ENCODE measurements at regions not wholly inside any gene's neighbourhood (a gene's known extent, or its start where the extent isn't known, plus 50 kb on each side); places are given as distances from the start of the nearest gene placed in this dataset.

GRCh38 chr21:41635874-41636273 is 127.9 kb upstream of the TMPRSS2 start:
- DNase-seq: no peak
- Mint-ChIP-seq H3K4me1 (ENCODE audit: low read depth) (no peaks in the 10 kb centered on the region), H3K9me3 (no peaks in the 10 kb centered on the region), H3K27me3 (ENCODE audit: low read depth) (peaks cover 24% of the 10 kb centered on the region), H3K36me3 (ENCODE audit: insufficient read depth) (no peaks in the 10 kb centered on the region), H3K4me3 (no peak overlapping the region)
- ATAC-seq: no peak

- DNase-seq (no peak), ATAC-seq (no peak)
- Mint-ChIP-seq H3K4me1 (ENCODE audit: low read depth) (no peaks in the 10 kb centered on the region), H3K4me3 (no peak overlapping the region), H3K36me3 (ENCODE audit: insufficient read depth) (no peaks in the 10 kb centered on the region), H3K27me3 (ENCODE audit: low read depth) (peaks cover 23% of the 10 kb centered on the region), H3K9me3 (no peaks in the 10 kb centered on the region)
Observed at GRCh38 chr21:41634858-41635257, 126.9 kb upstream of the TMPRSS2 start.

GRCh38 chr21:41634211-41634694 is 126.3 kb upstream of the TMPRSS2 start:
- Mint-ChIP-seq H3K36me3 (ENCODE audit: insufficient read depth) (no peaks in the 10 kb centered on the region), H3K4me3 (no peak overlapping the region), H3K27me3 (ENCODE audit: low read depth) (peaks cover 21% of the 10 kb centered on the region), H3K9me3 (no peaks in the 10 kb centered on the region), H3K4me1 (ENCODE audit: low read depth) (no peaks in the 10 kb centered on the region)
- ATAC-seq (no peak), DNase-seq (no peak)

GRCh38 chr21:41633627-41634026 is 125.7 kb upstream of the TMPRSS2 start:
- no peak for DNase-seq
- no peak for ATAC-seq
- H3K36me3 Mint-ChIP-seq (ENCODE audit: insufficient read depth): no peaks in the 10 kb centered on the region
- no peaks in the 10 kb centered on the region for H3K4me1 Mint-ChIP-seq (ENCODE audit: low read depth)
- no peaks in the 10 kb centered on the region for H3K9me3 Mint-ChIP-seq
- peaks cover 19% of the 10 kb centered on the region for H3K27me3 Mint-ChIP-seq (ENCODE audit: low read depth)
- no peak overlapping the region for H3K4me3 Mint-ChIP-seq

GRCh38 chr21:41632748-41633475 is 125.0 kb upstream of the TMPRSS2 start:
- Mint-ChIP-seq H3K9me3 (no peaks in the 10 kb centered on the region), H3K4me3 (no peak overlapping the region), H3K27me3 (ENCODE audit: low read depth) (peaks cover 17% of the 10 kb centered on the region), H3K36me3 (ENCODE audit: insufficient read depth) (no peaks in the 10 kb centered on the region), H3K4me1 (ENCODE audit: low read depth) (no peaks in the 10 kb centered on the region)
- ATAC-seq (no peak), DNase-seq (no peak)

GRCh38 chr21:41631564-41632461 is 123.9 kb upstream of the TMPRSS2 start:
- Mint-ChIP-seq H3K4me1 (ENCODE audit: low read depth) (no peaks in the 10 kb centered on the region), H3K9me3 (no peaks in the 10 kb centered on the region), H3K4me3 (no peak overlapping the region), H3K36me3 (ENCODE audit: insufficient read depth) (no peaks in the 10 kb centered on the region), H3K27me3 (ENCODE audit: low read depth) (peaks cover 16% of the 10 kb centered on the region)
- no peak for DNase-seq
- no peak for ATAC-seq

GRCh38 chr21:41630917-41631316 is 123.0 kb upstream of the TMPRSS2 start:
- ATAC-seq (no peak), DNase-seq (no peak)
- Mint-ChIP-seq H3K4me3 (no peak overlapping the region), H3K27me3 (ENCODE audit: low read depth) (peaks cover 23% of the 10 kb centered on the region), H3K9me3 (no peaks in the 10 kb centered on the region), H3K36me3 (ENCODE audit: insufficient read depth) (no peaks in the 10 kb centered on the region), H3K4me1 (ENCODE audit: low read depth) (no peaks in the 10 kb centered on the region)

GRCh38 chr21:41630249-41630648 is 122.3 kb upstream of the TMPRSS2 start:
- peaks cover 24% of the 10 kb centered on the region for H3K27me3 Mint-ChIP-seq (ENCODE audit: low read depth)
- no peaks in the 10 kb centered on the region for H3K36me3 Mint-ChIP-seq (ENCODE audit: insufficient read depth)
- H3K9me3 Mint-ChIP-seq: no peaks in the 10 kb centered on the region
- ATAC-seq: no peak
- no peak for DNase-seq
- no peaks in the 10 kb centered on the region for H3K4me1 Mint-ChIP-seq (ENCODE audit: low read depth)
- no peak overlapping the region for H3K4me3 Mint-ChIP-seq

- ATAC-seq (no peak), DNase-seq (no peak)
- Mint-ChIP-seq H3K9me3 (no peaks in the 10 kb centered on the region), H3K27me3 (ENCODE audit: low read depth) (peaks cover 26% of the 10 kb centered on the region), H3K4me1 (ENCODE audit: low read depth) (no peaks in the 10 kb centered on the region), H3K36me3 (ENCODE audit: insufficient read depth) (no peaks in the 10 kb centered on the region), H3K4me3 (no peak overlapping the region)
Observed at GRCh38 chr21:41628256-41628655, 120.3 kb upstream of the TMPRSS2 start.

- Mint-ChIP-seq H3K9me3 (no peaks in the 10 kb centered on the region), H3K27me3 (ENCODE audit: low read depth) (peaks cover 33% of the 10 kb centered on the region), H3K4me1 (ENCODE audit: low read depth) (no peaks in the 10 kb centered on the region), H3K4me3 (no peak overlapping the region), H3K36me3 (ENCODE audit: insufficient read depth) (no peaks in the 10 kb centered on the region)
- no peak for ATAC-seq
- DNase-seq: no peak
Observed at GRCh38 chr21:41627428-41627827, 119.5 kb upstream of the TMPRSS2 start.

GRCh38 chr21:41626021-41626420 is 118.1 kb upstream of the TMPRSS2 start:
- H3K9me3 Mint-ChIP-seq: no peaks in the 10 kb centered on the region
- no peaks in the 10 kb centered on the region for H3K4me1 Mint-ChIP-seq (ENCODE audit: low read depth)
- peaks cover 34% of the 10 kb centered on the region for H3K27me3 Mint-ChIP-seq (ENCODE audit: low read depth)
- no peak overlapping the region for H3K4me3 Mint-ChIP-seq
- no peak for DNase-seq
- no peaks in the 10 kb centered on the region for H3K36me3 Mint-ChIP-seq (ENCODE audit: insufficient read depth)
- no peak for ATAC-seq

- Mint-ChIP-seq H3K9me3 (no peaks in the 10 kb centered on the region), H3K4me3 (no peak overlapping the region), H3K36me3 (ENCODE audit: insufficient read depth) (no peaks in the 10 kb centered on the region), H3K27me3 (ENCODE audit: low read depth) (peaks cover 36% of the 10 kb centered on the region), H3K4me1 (ENCODE audit: low read depth) (no peaks in the 10 kb centered on the region)
- ATAC-seq: no peak
- DNase-seq: no peak
Observed at GRCh38 chr21:41625428-41625827, 117.5 kb upstream of the TMPRSS2 start.

- Mint-ChIP-seq H3K9me3 (no peaks in the 10 kb centered on the region), H3K4me3 (no peak overlapping the region), H3K4me1 (ENCODE audit: low read depth) (no peaks in the 10 kb centered on the region), H3K27me3 (ENCODE audit: low read depth) (peaks cover 36% of the 10 kb centered on the region), H3K36me3 (ENCODE audit: insufficient read depth) (no peaks in the 10 kb centered on the region)
- ATAC-seq (no peak), DNase-seq (no peak)
Observed at GRCh38 chr21:41624674-41625310, 116.8 kb upstream of the TMPRSS2 start.

GRCh38 chr21:41623945-41624344 is 116.0 kb upstream of the TMPRSS2 start:
- no peak overlapping the region for H3K4me3 Mint-ChIP-seq
- H3K9me3 Mint-ChIP-seq: no peaks in the 10 kb centered on the region
- ATAC-seq: no peak
- H3K27me3 Mint-ChIP-seq (ENCODE audit: low read depth): peaks cover 38% of the 10 kb centered on the region
- no peaks in the 10 kb centered on the region for H3K4me1 Mint-ChIP-seq (ENCODE audit: low read depth)
- H3K36me3 Mint-ChIP-seq (ENCODE audit: insufficient read depth): no peaks in the 10 kb centered on the region
- DNase-seq: no peak

Measured in activated T-cell treated with anti-CD3 and anti-CD28 coated beads, Interleukin-2, amount 50 U/mL, for 4 hours (primary cell).